HG02938 (cell line): ENCODE measurements at regions not wholly inside any gene's neighbourhood (a gene's known extent, or its start where the extent isn't known, plus 50 kb on each side); places are given as distances from the start of the nearest gene placed in this dataset.
"Not testable (repeated sequence)": the region's sequence is repeated elsewhere in the genome, so short reads cannot be mapped to it uniquely, and the experiment has no call there.

Experiments used
- ATAC-seq: cut with Tn5 transposase; IDR thresholded peaks from one replicate; pipeline ENCODE4 v1.9.1; 2021; ENCODE audit warnings: mild to moderate bottlenecking, moderate library complexity; ENCODE audit not compliant: unreplicated experiment

- no peak for ATAC-seq
Observed at GRCh38 chr11:130550150-130550549, 101.7 kb downstream of the ADAMTS15 start.

GRCh38 chr11:130550984-130551383, 102.5 kb downstream of the ADAMTS15 start:
- ATAC-seq, result no peak

- no peak for ATAC-seq
Observed at GRCh38 chr11:130551388-130551787, 102.9 kb downstream of the ADAMTS15 start.

- no peak for ATAC-seq
Observed at GRCh38 chr11:130553306-130553705, 104.9 kb downstream of the ADAMTS15 start.

- no peak for ATAC-seq
Observed at GRCh38 chr11:130554241-130555055, 106.0 kb downstream of the ADAMTS15 start.

GRCh38 chr11:130555251-130555841, 106.9 kb downstream of the ADAMTS15 start:
- ATAC-seq, result no peak

GRCh38 chr11:130560000-130560780, 111.7 kb downstream of the ADAMTS15 start:
- ATAC-seq, result no peak

- no peak for ATAC-seq
Observed at GRCh38 chr11:130560781-130561109, 112.3 kb downstream of the ADAMTS15 start.

- no peak for ATAC-seq
Observed at GRCh38 chr11:130561441-130561881, 113.0 kb downstream of the ADAMTS15 start.

GRCh38 chr11:130562549-130562948, 114.1 kb downstream of the ADAMTS15 start:
- ATAC-seq, result no peak

- ATAC-seq, result not testable (repeated sequence)
Observed at GRCh38 chr11:130566360-130566759, 117.9 kb downstream of the ADAMTS15 start.

GRCh38 chr11:130571519-130571918, 123.1 kb downstream of the ADAMTS15 start:
- no peak for ATAC-seq

GRCh38 chr11:130571947-130572584, 123.6 kb downstream of the ADAMTS15 start:
- ATAC-seq, result no peak

- ATAC-seq, result no peak
Observed at GRCh38 chr11:130573767-130574166, 125.3 kb downstream of the ADAMTS15 start.

GRCh38 chr11:130574740-130575139, 126.3 kb downstream of the ADAMTS15 start:
- ATAC-seq, result no peak

GRCh38 chr11:130576146-130576545, 127.7 kb downstream of the ADAMTS15 start:
- no peak for ATAC-seq

- ATAC-seq, result no peak
Observed at GRCh38 chr11:130578738-130579368, 130.4 kb downstream of the ADAMTS15 start.

GRCh38 chr11:130580372-130580771, 131.9 kb downstream of the ADAMTS15 start:
- ATAC-seq, result no peak

GRCh38 chr11:130580891-130581492, 132.5 kb downstream of the ADAMTS15 start:
- no peak for ATAC-seq

- no peak for ATAC-seq
Observed at GRCh38 chr11:130581646-130582045, 133.2 kb downstream of the ADAMTS15 start.
